PFSK-1 (cell line): ENCODE measurements at regions not wholly inside any gene's neighbourhood (a gene's known extent, or its start where the extent isn't known, plus 50 kb on each side); places are given as distances from the start of the nearest gene placed in this dataset.

Source experiments
- FOXP2 ChIP-seq: optimal IDR thresholded peaks from 2 replicates; pipeline ENCODE3; 2011; ENCODE audit warnings: borderline replicate concordance, control low read depth, inconsistent platforms; ENCODE audit not compliant: insufficient read depth; ENCODE audit errors: extremely low read length, extremely low read depth
- POLR2AphosphoS5 ChIP-seq: IDR thresholded peaks from 2 replicates; pipeline ENCODE4 v1.6.1; 2012; ENCODE audit warnings: low read depth, mild to moderate bottlenecking, control low read depth, low read length, moderate library complexity
- REST ChIP-seq, 2 experiments: IDR thresholded peaks; 2 replicates each; pipeline versions ENCODE4 v1.6.1 to v1.8.0; 2011 to 2012; ENCODE audit warnings: low read depth in 2 of 2, low read length in 2 of 2, control low read depth in 1 of 2, inconsistent platforms in 1 of 2, mild to moderate bottlenecking in 1 of 2, moderate library complexity in 1 of 2; ENCODE audit not compliant: insufficient read depth in 1 of 2
- SIN3A ChIP-seq: IDR thresholded peaks from 2 replicates; pipeline ENCODE4 v1.6.1; 2012; ENCODE audit warnings: mild to moderate bottlenecking, low read length, moderate library complexity, borderline replicate concordance; ENCODE audit not compliant: insufficient read depth
- TAF1 ChIP-seq: IDR thresholded peaks from 2 replicates; pipeline ENCODE4 v1.6.1; 2012; ENCODE audit warnings: low read length, control low read depth, borderline replicate concordance; ENCODE audit not compliant: insufficient read depth

GRCh38 chr21:15992171-15992570, 262.4 kb downstream of the USP25 start:
- TF ChIP-seq REST (IDR thresholded peaks at IDR 0.05; ENCODE audit: insufficient read depth in 1 of 2, low read depth in 2 of 2, low read length in 2 of 2) (no peak), POLR2AphosphoS5 (no peak), TAF1 (no peak), SIN3A (no peak), FOXP2 (no peak)
